HL-60 (cell line): ENCODE measurements at regions not wholly inside any gene's neighbourhood (a gene's known extent, or its start where the extent isn't known, plus 50 kb on each side); places are given as distances from the start of the nearest gene placed in this dataset.

Source experiments
- DNase-seq, 2 experiments: peaks; one replicate each; pipeline ENCODE4 v3.0.0-alpha.2; 2010 to 2020; ENCODE audit warnings: low read depth in 1 of 2, low spot score in 1 of 2
- H3K27ac ChIP-seq: fragments of 250-450 bp; sonication (Bioruptor Pico); replicated peaks from 2 replicates; pipeline ENCODE4 v1.5.1; 2020; ENCODE audit warnings: mild to moderate bottlenecking, moderate library complexity
- H3K27me3 ChIP-seq: fragments of 250-450 bp; sonication (Bioruptor Pico); 2 replicates; pipeline ENCODE4 v1.5.1; 2021; ENCODE audit warnings: mild to moderate bottlenecking, moderate library complexity; ENCODE audit not compliant: insufficient read depth, poor library complexity, severe bottlenecking
- H3K4me3 ChIP-seq: replicated peaks from 2 replicates; pipeline ENCODE4 v1.5.1; 2011; ENCODE audit warnings: mild to moderate bottlenecking, control low read depth, low read length; ENCODE audit not compliant: insufficient read depth
- CTCF ChIP-seq: IDR thresholded peaks from one replicate; pipeline ENCODE4 v1.5.1; 2011; ENCODE audit warnings: low read length, control low read depth, inconsistent platforms; ENCODE audit not compliant: insufficient read depth
- GABPA ChIP-seq: IDR thresholded peaks from 2 replicates; pipeline ENCODE4 v1.6.1; 2012; ENCODE audit warnings: low read depth
- POLR2AphosphoS5 ChIP-seq: IDR thresholded peaks from 2 replicates; pipeline ENCODE4 v1.6.1; 2012; ENCODE audit warnings: low read depth
- REST ChIP-seq: IDR thresholded peaks from 2 replicates; pipeline ENCODE4 v1.6.1; 2012; ENCODE audit warnings: low read depth; ENCODE audit not compliant: insufficient replicate concordance
- SPI1 ChIP-seq: IDR thresholded peaks from 2 replicates; pipeline ENCODE4 v1.6.1; 2012; ENCODE audit warnings: low read depth, mild to moderate bottlenecking, borderline replicate concordance

GRCh38 chr16:59327894-59328293, 593.8 kb upstream of the GOT2 start:
- H3K27me3 ChIP-seq: no peaks in the 10 kb centered on the region
- TF ChIP-seq SPI1 (no peak), POLR2AphosphoS5 (no peak), REST (no peak), CTCF (no peak), GABPA (no peak)

GRCh38 chr16:59326955-59327354, 592.8 kb upstream of the GOT2 start:
- Histone ChIP-seq H3K4me3 (no peak overlapping the region), H3K27me3 (no peaks in the 10 kb centered on the region), H3K27ac (no peak overlapping the region)
- DNase-seq: no peak
- TF ChIP-seq POLR2AphosphoS5 (no peak), SPI1 (no peak), GABPA (no peak), CTCF (no peak), REST (no peak)

More at GRCh38 chr16:59327894-59328293, 593.8 kb upstream of the GOT2 start:
- no peak overlapping the region for H3K27ac ChIP-seq
- DNase-seq: no peak
- no peak overlapping the region for H3K4me3 ChIP-seq

- DNase-seq: no peak
- Histone ChIP-seq H3K27me3 (no peaks in the 10 kb centered on the region), H3K27ac (no peak overlapping the region), H3K4me3 (no peak overlapping the region)
- no peak for TF ChIP-seq REST
- TF ChIP-seq SPI1: no peak
- TF ChIP-seq GABPA: no peak
- TF ChIP-seq CTCF: no peak
- TF ChIP-seq POLR2AphosphoS5: no peak
Observed at GRCh38 chr16:59324462-59324861, 590.3 kb upstream of the GOT2 start.
